H9 (cell line): ENCODE measurements at regions not wholly inside any gene's neighbourhood (a gene's known extent, or its start where the extent isn't known, plus 50 kb on each side); places are given as distances from the start of the nearest gene placed in this dataset.

Experiments
- DNase-seq: peaks from one replicate; pipeline ENCODE4 v3.0.0-alpha.2; 2017
- H2AFZ ChIP-seq: one replicate; pipeline ENCODE4 v1.6.1; 2013; ENCODE audit warnings: mild to moderate bottlenecking, low read length, control low read depth, moderate library complexity
- H2AK5ac ChIP-seq: 2 replicates; pipeline ENCODE4 v1.6.1; 2013; ENCODE audit warnings: low read length, control low read depth, mixed read lengths; ENCODE audit not compliant: insufficient read length
- H2BK120ac ChIP-seq: one replicate; pipeline ENCODE4 v1.6.1; 2013; ENCODE audit warnings: low read depth, mild to moderate bottlenecking, low read length, control low read depth, inconsistent platforms; ENCODE audit not compliant: poor library complexity, severe bottlenecking
- H2BK12ac ChIP-seq: 2 replicates; pipeline ENCODE4 v1.6.1; 2013; ENCODE audit warnings: low read length, control low read depth, mixed read lengths, low read depth; ENCODE audit not compliant: insufficient read length
- H2BK15ac ChIP-seq: 2 replicates; pipeline ENCODE4 v1.6.1; 2013; ENCODE audit warnings: low read depth, low read length, control low read depth
- H2BK20ac ChIP-seq: one replicate; pipeline ENCODE4 v1.6.1; 2013; ENCODE audit warnings: low read depth, mild to moderate bottlenecking, low read length, control low read depth, inconsistent platforms; ENCODE audit not compliant: poor library complexity, severe bottlenecking
- H2BK5ac ChIP-seq: 2 replicates; pipeline ENCODE4 v1.6.1; 2013; ENCODE audit warnings: low read length, control low read depth, mixed read lengths; ENCODE audit not compliant: insufficient read length
- H3K14ac ChIP-seq: 2 replicates; pipeline ENCODE4 v1.6.1; 2013; ENCODE audit warnings: low read length, control low read depth; ENCODE audit not compliant: insufficient read depth
- H3K18ac ChIP-seq: 2 replicates; pipeline ENCODE4 v1.6.1; 2013; ENCODE audit warnings: low read depth, mild to moderate bottlenecking, mixed read lengths, low read length, control low read depth; ENCODE audit not compliant: insufficient read length
- H3K23ac ChIP-seq: 2 replicates; pipeline ENCODE4 v1.6.1; 2013; ENCODE audit warnings: low read length, control low read depth, mixed read lengths, low read depth; ENCODE audit not compliant: insufficient read length
- H3K23me2 ChIP-seq: 2 replicates; pipeline ENCODE4 v1.6.1; 2013; ENCODE audit warnings: low read depth, mild to moderate bottlenecking, mixed read lengths, low read length, control low read depth; ENCODE audit not compliant: insufficient read length, poor library complexity, severe bottlenecking
- H3K27ac ChIP-seq: 2 replicates; pipeline ENCODE4 v1.5.1; 2013; ENCODE audit warnings: low read length, control low read depth, mixed read lengths, low read depth; ENCODE audit not compliant: insufficient read length
- H3K27me3 ChIP-seq: 2 replicates; pipeline ENCODE4 v1.6.1; 2013; ENCODE audit warnings: low read length, control low read depth, inconsistent platforms; ENCODE audit not compliant: insufficient read depth
- H3K4ac ChIP-seq: 2 replicates; pipeline ENCODE4 v1.6.1; 2013; ENCODE audit warnings: low read depth, mild to moderate bottlenecking, control low read depth, inconsistent platforms, low read length, moderate library complexity
- H3K4me1 ChIP-seq: 2 replicates; pipeline ENCODE4 v1.6.1; 2013; ENCODE audit warnings: low read length, control low read depth, inconsistent platforms; ENCODE audit not compliant: insufficient read depth
- H3K4me2 ChIP-seq: 2 replicates; pipeline ENCODE4 v1.6.1; 2013; ENCODE audit warnings: low read length, control low read depth, mixed read lengths; ENCODE audit not compliant: insufficient read length, insufficient read depth
- H3K56ac ChIP-seq: 2 replicates; pipeline ENCODE4 v1.6.1; 2013; ENCODE audit warnings: low read depth, mild to moderate bottlenecking, mixed read lengths, low read length, control low read depth; ENCODE audit not compliant: insufficient read length
- H3K79me1 ChIP-seq: 2 replicates; pipeline ENCODE4 v1.6.1; 2013; ENCODE audit warnings: low read depth, mild to moderate bottlenecking, moderate library complexity, low read length, control low read depth, inconsistent platforms; ENCODE audit not compliant: insufficient read depth, poor library complexity, severe bottlenecking
- H3K79me2 ChIP-seq: 2 replicates; pipeline ENCODE4 v1.6.1; 2013; ENCODE audit warnings: low read length, control low read depth, inconsistent platforms; ENCODE audit not compliant: insufficient read depth
- H3K9ac ChIP-seq: 2 replicates; pipeline ENCODE4 v1.6.1; 2013; ENCODE audit warnings: low read length, control low read depth, mixed read lengths; ENCODE audit not compliant: insufficient read length; ENCODE audit errors: extremely low read depth
- H3K9me3 ChIP-seq: one replicate; pipeline ENCODE4 v1.6.1; 2013; ENCODE audit warnings: low read depth, low read length, inconsistent platforms; ENCODE audit not compliant: control insufficient read depth
- H3T11ph ChIP-seq: one replicate; pipeline ENCODE4 v1.6.1; 2013; ENCODE audit warnings: mild to moderate bottlenecking, low read length, control low read depth, inconsistent platforms
- H4K20me1 ChIP-seq: one replicate; pipeline ENCODE4 v1.6.1; 2013; ENCODE audit not compliant: control insufficient read depth, insufficient read length, insufficient read depth
- H4K5ac ChIP-seq: 2 replicates; pipeline ENCODE4 v1.6.1; 2013; ENCODE audit warnings: low read depth, mild to moderate bottlenecking, mixed read lengths, low read length, control low read depth; ENCODE audit not compliant: insufficient read length
- H4K8ac ChIP-seq: replicated peaks from 2 replicates; pipeline ENCODE4 v1.6.1; 2013; ENCODE audit warnings: low read length, control low read depth, mixed read lengths, low read depth; ENCODE audit not compliant: insufficient read length
- H4K91ac ChIP-seq: 2 replicates; pipeline ENCODE4 v1.6.1; 2013; ENCODE audit warnings: low read depth, mild to moderate bottlenecking, moderate library complexity, mixed read lengths, low read length, control low read depth; ENCODE audit not compliant: insufficient read length
- H3K27ac Mint-ChIP-seq, 3 experiments: 2 replicates in 2 of 3; 3 replicates in 1 of 3; pipeline ENCODE4 v1.8.0; 2020 to 2021; ENCODE audit warnings: mixed read lengths in 3 of 3, mild to moderate bottlenecking in 1 of 3, moderate library complexity in 1 of 3
- H3K27me3 Mint-ChIP-seq: 2 replicates; pipeline ENCODE4 v1.8.0; 2021; ENCODE audit warnings: low read depth, mild to moderate bottlenecking, moderate library complexity, mixed read lengths
- H3K36me3 Mint-ChIP-seq, 3 experiments: 2 replicates in 2 of 3; 3 replicates in 1 of 3; pipeline ENCODE4 v1.8.0; 2020 to 2021; ENCODE audit warnings: low read depth in 3 of 3, mixed read lengths in 3 of 3; ENCODE audit not compliant: insufficient read depth in 1 of 3
- H3K4me1 Mint-ChIP-seq, 2 experiments: 2 replicates each; pipeline ENCODE4 v1.8.0; 2020; ENCODE audit warnings: mixed read lengths in 2 of 2
- H3K4me3 Mint-ChIP-seq, 2 experiments: 2 replicates in 1 of 2; 3 replicates in 1 of 2; pipeline ENCODE4 v1.8.0; 2020 to 2021; ENCODE audit warnings: mild to moderate bottlenecking in 2 of 2, mixed read lengths in 2 of 2, moderate library complexity in 1 of 2
- H3K9me3 Mint-ChIP-seq, 2 experiments: 2 replicates in 1 of 2; 3 replicates in 1 of 2; pipeline ENCODE4 v1.8.0; 2020; ENCODE audit warnings: mild to moderate bottlenecking in 2 of 2, mixed read lengths in 2 of 2, moderate library complexity in 1 of 2
- CTCF ChIP-seq: fragments of 200-600 bp; sonication (generic); conservative IDR thresholded peaks from 3 replicates; pipeline ENCODE4 v1.8.0; 2021; ENCODE audit warnings: antibody characterized with exemption, mild to moderate bottlenecking
- WGBS: extraction: QIAGEN DNeasy Blood & Tissue Kit; methylation state at CpG from one replicate; pipeline ENCODE4 v1.1.7; 2013; ENCODE audit warnings: missing lambda C conversion rate, low lambda C conversion rate, mixed read lengths; ENCODE audit not compliant: insufficient read length; ENCODE audit errors: extremely low coverage; 5-methylcytosine and 5-hydroxymethylcytosine counted together

- no peaks in the 10 kb centered on the region for H3K23me2 ChIP-seq
- H4K91ac ChIP-seq = no peak overlapping the region
- Mint-ChIP-seq H3K27me3 (peaks cover 5% of the 10 kb centered on the region; the same call in 1 of the 2 replicates), H3K27ac (no peak overlapping the region), H3K4me3 (no peak overlapping the region), H3K9me3 (peaks cover 0 to 10% of the 10 kb centered on the region in 2 experiments; a peak in 2 of 5 replicates), H3K36me3 (no peaks in the 10 kb centered on the region; a peak in 1 of 7 replicates), H3K4me1 (peaks cover 4 to 7% of the 10 kb centered on the region in 2 experiments)
- no peak overlapping the region for H3K27ac ChIP-seq
- H3K4ac ChIP-seq = no peak overlapping the region
- no peaks in the 10 kb centered on the region for H3K79me2 ChIP-seq
- no peak overlapping the region for H2AK5ac ChIP-seq
- H3T11ph ChIP-seq = no peak overlapping the region
- no peak overlapping the region for H3K9ac ChIP-seq
- H2BK15ac ChIP-seq = no peak overlapping the region
- no peak overlapping the region for H2BK120ac ChIP-seq
- WGBS = no CpG with 5 or more reads among the region's 6 CpGs
- H3K27me3 ChIP-seq = no peaks in the 10 kb centered on the region
- no peak overlapping the region for H3K18ac ChIP-seq
- H3K23ac ChIP-seq = no peak overlapping the region
- TF ChIP-seq CTCF = no peak
- peak; percentile 36 for DNase-seq
- no peaks in the 10 kb centered on the region for H3K9me3 ChIP-seq
- H3K79me1 ChIP-seq = no peaks in the 10 kb centered on the region
- no peak overlapping the region for H4K8ac ChIP-seq
- H3K14ac ChIP-seq = no peak overlapping the region
- H3K4me2 ChIP-seq = no peak overlapping the region
- H4K5ac ChIP-seq = no peak overlapping the region
- H2BK20ac ChIP-seq = no peak overlapping the region
- no peaks in the 10 kb centered on the region for H4K20me1 ChIP-seq
- H2BK12ac ChIP-seq = no peak overlapping the region
- H3K56ac ChIP-seq = no peak overlapping the region
- H2AFZ ChIP-seq = no peak overlapping the region
- H3K4me1 ChIP-seq = no peaks in the 10 kb centered on the region
- H2BK5ac ChIP-seq = no peak overlapping the region
Measured at GRCh38 chr14:65312859-65313258, 99.7 kb upstream of the FUT8 start.
